ENCODE measurements at regions not wholly inside any gene's neighbourhood (a gene's known extent, or its start where the extent isn't known, plus 50 kb on each side); places are given as distances from the start of the nearest gene placed in this dataset.

- TF ChIP-seq JUN (CRISPR knock-in tag; IDR thresholded peaks at IDR 0.05) (no peak), CTCF (IDR thresholded peaks at IDR 0.05) (no peak), ESRRA (CRISPR knock-in tag; IDR thresholded peaks at IDR 0.05; ENCODE audit: borderline replicate concordance) (no peak)
Measured at GRCh38 chr3:137460944-137461343, 303.2 kb upstream of the SOX14 start.

All from WTC11 (cell line).